ENCODE measurements at regions not wholly inside any gene's neighbourhood (a gene's known extent, or its start where the extent isn't known, plus 50 kb on each side); places are given as distances from the start of the nearest gene placed in this dataset.
A peak's percentile ranks its signal among the peaks of the same experiment; 100 is the strongest.

- DNase-seq: no peak
Measured at GRCh38 chr6:56005426-56005825, 130.0 kb upstream of the BMP5 start.

DNA sequence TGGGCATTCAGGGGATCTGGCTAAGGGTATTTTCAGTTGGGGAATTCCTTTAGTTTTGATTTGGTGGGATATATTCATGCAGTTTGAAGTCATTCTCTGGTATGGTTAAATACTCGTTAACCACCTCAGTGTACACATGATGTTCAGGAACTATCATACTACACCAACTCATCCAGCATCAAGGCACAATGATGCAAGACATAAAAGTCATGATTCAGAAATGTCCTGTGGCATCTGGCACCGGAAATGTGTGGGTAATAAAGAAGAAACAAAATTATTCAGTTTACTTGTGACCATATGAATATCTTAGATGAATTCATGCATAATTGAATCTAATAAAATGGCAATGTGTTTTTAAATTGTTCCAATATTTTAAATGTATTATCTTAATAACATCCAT is 129.0 kb upstream of the BMP5 start:
- no peak for DNase-seq

- no peak for DNase-seq
Measured at GRCh38 chr6:56003616-56004015, 128.2 kb upstream of the BMP5 start.

GRCh38 chr6:56002336-56002735 is 126.9 kb upstream of the BMP5 start:
- DNase-seq: no peak

DNA sequence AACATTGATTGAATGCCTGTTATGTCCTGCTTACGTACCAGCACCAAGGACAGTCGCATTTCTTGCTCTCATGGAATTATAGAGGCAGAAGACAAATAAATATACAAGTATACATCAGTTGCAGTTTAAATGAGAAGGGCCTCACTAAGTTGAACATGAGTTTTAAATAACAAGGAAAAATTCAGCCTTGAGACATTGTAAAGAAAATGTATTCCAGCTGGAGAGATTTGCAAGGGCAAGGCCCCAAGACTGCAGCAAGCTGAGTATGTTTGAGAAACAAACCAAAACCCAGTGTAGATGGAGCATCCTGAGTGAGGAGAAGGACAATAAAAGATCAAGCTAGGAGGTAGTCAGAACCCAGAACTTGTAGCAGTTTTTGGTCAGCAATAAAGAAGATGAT is 123.2 kb upstream of the BMP5 start:
- no peak for DNase-seq

DNA sequence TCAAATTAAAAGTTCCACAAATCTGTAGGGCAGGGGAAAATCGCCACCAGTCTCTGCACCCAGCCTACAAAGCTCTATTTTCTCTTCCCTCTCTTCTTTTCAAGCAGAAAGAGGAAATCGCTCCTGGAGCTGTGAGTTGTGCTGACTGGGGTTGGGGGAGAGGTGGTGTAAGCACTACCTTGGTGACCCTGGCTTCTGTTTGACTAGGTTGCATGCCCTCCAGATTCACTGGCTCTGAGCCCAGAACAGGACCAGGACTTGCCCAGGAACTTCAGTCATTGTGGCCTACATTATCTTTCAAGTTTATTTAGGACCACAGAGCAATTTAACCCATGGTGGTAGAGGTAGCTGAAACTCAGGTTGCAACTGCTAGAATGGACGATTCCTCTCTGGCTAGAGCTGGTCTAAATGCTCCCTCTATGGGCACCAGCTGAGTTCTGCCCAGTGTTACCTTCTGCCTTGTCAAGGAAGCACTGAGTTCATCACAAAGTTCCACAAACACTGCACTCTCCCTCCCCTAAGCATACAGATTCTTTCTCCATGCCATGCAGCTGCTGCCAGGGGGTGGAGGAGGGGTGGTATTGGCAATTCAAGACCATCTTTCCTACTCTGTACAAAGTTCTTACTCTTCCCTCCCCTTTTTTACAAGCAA is 122.0 kb upstream of the BMP5 start:
- DNase-seq: no peak

GRCh38 chr6:55994531-55994930 is 119.1 kb upstream of the BMP5 start:
- no peak for DNase-seq

- DNase-seq: no peak
Measured at GRCh38 chr6:55993418-55993817, 118.0 kb upstream of the BMP5 start.

- DNase-seq: no peak
Measured at GRCh38 chr6:55992546-55992945, 117.2 kb upstream of the BMP5 start.

DNA sequence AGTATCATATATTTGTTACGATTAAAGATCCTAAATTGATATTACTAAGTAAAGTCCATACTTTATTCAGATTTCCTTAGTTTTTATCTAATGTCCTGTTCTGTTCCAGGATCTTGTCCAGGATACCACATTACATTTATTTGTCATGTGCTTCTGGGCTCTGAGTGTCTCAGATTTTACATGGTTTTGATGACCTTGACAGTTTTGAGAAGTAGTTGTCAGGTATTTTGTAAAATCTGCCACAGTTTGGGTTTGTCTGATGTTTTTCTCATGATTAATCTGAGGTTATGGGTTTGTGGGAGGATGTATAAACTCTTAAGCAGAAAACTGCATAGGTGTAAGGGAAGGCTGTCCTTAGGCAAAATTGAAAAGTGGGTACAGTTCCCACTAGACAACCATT is 109.9 kb upstream of the BMP5 start:
- no peak for DNase-seq

DNA sequence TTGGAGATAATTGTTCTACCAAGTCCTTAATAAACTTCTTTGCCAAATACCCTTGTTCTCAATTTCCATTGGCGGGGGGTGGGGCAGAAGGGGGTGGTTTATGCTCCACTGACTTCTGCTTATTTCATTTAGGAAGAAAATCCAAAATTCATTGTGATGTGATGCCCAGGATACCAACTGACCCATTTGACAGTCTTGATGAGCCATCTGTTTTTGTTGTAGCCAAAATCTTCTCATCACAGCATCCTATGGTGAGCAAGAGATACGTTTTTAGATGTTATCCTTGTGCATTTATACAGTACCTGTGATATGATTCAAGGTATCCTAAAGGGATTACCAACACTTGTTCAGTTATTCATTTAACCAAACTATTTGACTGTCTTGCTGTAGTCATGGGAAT is 108.5 kb upstream of the BMP5 start:
- no peak for DNase-seq

DNA sequence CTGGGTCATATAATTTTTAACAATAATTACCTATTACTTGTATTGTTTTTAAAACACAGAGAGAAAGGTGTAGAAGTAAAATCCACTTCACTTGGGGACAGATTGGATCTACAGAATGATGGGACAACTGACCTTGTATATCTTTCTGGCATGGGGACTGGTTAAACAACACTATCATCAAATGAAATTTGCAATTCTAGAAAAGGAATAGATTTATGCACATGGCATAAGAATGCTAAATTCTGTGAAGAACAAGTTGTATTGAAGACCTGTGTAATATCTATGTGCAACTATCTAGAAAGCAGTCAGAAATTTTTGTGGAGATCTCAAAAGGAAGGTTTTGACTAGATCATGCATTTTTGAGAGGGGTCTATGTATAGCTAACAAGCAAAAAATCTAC is 106.3 kb upstream of the BMP5 start:
- DNase-seq: no peak

- peak; percentile 16 for DNase-seq
Measured at GRCh38 chr6:55980627-55981211, 105.3 kb upstream of the BMP5 start.

DNA sequence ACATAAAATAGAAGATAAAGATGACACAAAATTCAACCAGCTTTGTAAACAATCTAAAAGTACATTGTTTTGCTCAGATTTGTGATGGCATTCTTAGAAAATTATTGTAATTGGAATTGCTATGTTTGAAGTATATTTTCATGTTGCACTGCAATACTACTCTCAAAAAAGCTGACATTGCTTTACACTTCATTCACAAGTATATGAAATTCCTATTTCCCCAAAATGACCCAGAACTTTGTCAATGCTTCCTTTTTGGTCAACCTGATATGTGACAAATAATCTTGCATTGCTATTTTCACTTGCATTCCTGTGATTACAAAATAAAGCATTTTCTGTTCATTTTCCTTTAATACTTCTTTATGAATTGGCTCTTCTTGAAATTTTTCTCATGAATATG is 104.1 kb upstream of the BMP5 start:
- no peak for DNase-seq

DNA sequence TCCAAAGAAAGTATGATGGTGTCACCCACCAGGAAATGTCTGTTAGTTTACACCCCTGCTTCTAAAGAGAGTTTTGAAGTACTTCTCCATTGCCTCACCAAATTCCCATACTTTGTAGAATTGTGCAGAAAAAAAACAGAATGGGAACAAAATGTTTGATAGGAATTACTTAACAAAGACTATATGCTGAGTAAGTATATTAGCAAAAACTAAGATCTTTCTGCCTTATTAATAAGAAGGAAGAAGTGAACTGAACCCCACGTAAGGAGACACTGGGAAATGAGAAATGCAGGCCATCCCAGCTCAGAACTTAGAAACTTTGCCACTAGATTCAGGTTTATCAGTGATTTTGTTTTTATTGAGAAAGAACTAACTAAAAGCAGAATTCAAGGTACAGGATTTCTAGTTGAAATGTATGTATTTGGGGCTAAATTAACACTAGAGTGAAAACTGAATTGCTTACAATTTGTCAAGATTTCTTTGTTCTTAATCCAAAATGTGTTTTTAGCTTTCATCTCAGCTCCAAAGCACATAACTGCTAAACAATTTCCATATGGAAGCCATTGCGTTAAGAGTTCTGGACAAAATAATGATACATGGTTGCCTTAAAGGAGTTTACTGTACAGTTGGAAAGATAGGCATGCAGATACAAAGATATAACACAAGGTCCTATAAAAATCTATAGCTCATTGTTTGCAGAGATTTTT is 102.7 kb upstream of the BMP5 start:
- DNase-seq: no peak

- no peak for DNase-seq
Measured at GRCh38 chr6:55974688-55975087, 99.3 kb upstream of the BMP5 start.

- no peak for DNase-seq
Measured at GRCh38 chr6:55972091-55972490, 96.7 kb upstream of the BMP5 start.

GRCh38 chr6:55969526-55969925 is 94.1 kb upstream of the BMP5 start:
- no peak for DNase-seq

DNA sequence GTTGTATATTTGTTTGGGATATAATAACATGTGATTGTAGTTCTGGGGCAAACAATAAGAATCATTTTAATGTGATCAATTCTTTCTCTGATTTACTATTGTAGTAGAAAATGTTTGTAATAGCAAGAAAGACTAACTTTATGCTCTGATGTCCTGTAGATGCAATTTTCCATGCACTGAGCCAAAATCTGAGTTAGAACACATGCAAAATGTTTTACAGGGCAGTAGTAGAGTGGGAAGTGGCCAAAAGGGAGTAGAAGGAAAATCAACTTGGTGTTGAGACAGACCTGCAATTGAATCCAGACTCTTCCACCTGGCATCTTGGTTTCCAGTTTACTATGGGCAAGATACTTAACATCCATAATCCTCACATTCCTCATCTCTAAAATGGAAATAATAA is 93.5 kb upstream of the BMP5 start:
- no peak for DNase-seq

DNA sequence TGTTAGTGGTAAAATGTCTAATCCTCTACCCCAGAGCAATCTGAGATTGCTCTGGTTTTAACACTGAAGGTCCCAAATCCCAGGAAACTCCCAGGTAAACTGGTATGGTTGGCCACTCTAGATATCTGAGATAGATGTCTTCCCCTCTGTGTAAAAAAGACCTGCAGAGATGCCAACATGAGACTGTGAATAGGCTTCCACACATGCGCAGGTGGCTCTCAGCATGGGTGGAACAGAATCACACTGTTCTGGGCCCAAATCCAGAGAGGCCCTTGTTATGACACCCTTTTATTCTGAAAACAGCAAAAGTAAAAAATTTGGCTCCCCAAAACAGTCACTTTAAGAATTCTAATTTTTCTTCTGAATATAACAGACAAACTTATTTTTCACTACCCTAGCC is 88.7 kb upstream of the BMP5 start:
- DNase-seq: no peak

DNA sequence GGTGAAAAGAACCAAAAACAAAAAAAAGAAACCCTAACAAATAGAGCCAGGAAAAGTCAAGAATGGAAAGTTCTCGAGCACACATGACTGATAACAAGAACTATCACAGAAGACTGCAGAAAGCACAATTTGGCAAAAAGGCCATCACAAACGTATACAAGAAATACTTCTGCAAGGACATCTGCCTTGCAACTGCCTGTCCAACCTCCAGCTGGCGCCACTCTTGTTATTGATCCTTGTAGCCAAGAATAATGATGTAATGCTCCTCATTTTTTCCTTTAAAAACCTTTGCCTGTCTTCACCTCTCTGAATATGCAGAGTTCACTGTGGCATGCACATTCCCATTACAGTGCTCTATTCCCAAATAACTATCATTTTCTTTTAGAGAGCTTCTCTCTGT is 87.9 kb upstream of the BMP5 start:
- DNase-seq: no peak

GRCh38 chr6:55960344-55960743 is 85.0 kb upstream of the BMP5 start:
- DNase-seq: no peak

DNA sequence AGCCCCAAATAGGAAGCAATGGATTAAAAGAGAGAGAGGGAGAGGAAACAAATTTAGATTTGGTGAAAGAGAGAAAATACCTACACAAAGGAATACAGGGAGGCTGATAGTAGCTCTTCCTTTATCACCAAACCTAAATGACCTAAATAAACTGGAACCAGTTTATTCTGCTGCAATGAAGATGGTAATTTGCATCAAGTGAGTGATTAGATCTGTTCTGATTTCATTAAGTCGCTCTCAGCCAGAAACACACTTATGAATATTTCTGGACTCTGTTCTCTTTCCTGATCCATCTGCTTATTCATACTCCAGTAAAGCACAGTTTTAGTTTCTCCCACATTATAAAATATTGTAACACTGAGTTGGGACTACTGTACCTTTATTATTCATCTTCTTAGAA is 83.4 kb upstream of the BMP5 start:
- no peak for DNase-seq

- no peak for DNase-seq
Measured at GRCh38 chr6:55957961-55958422, 82.6 kb upstream of the BMP5 start.

DNA sequence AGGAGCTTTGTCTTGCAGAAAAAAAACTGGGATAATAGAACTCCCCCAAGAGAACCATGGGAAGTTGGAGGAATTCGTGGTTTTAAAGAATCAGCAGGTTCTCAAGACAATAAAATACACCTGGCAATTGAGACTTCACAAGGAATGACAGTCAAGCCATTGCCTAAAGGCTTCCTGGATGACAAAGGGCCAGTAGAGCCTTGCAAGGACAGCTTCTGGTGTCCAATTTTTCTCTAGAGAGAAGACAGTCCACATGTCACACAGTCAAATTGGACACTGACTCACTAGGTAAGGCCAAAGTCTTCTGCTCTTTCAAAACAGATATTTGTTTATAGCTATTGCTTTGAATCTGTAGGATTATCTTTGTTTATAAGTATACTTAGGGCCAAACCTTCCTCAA is 80.3 kb upstream of the BMP5 start:
- no peak for DNase-seq

Data from activated CD4-positive, alpha-beta T cell treated with anti-CD3 and anti-CD28 coated beads, Interleukin-10, Interleukin-2, amounts not matched to agents 100 ng/mL and 50 ng/mL, durations not matched to agents 16 hours and 8 hours (primary cell).